IMR-90 (cell line): ENCODE measurements at regions not wholly inside any gene's neighbourhood (a gene's known extent, or its start where the extent isn't known, plus 50 kb on each side); places are given as distances from the start of the nearest gene placed in this dataset.

Source experiments
- CEBPB ChIP-seq: IDR thresholded peaks from 2 replicates; pipeline ENCODE4 v1.6.1; 2012; ENCODE audit warnings: low read depth, low read length, improper control_type of control experiment
- CHD1 ChIP-seq: IDR thresholded peaks from 2 replicates; pipeline ENCODE4 v1.6.1; 2012; ENCODE audit warnings: low read depth, low read length, improper control_type of control experiment
- MAFK ChIP-seq: IDR thresholded peaks from 2 replicates; pipeline ENCODE4 v1.6.1; 2012; ENCODE audit warnings: low read depth, low read length, improper control_type of control experiment
- MAZ ChIP-seq: IDR thresholded peaks from 2 replicates; pipeline ENCODE4 v1.6.1; 2012; ENCODE audit warnings: low read depth, mild to moderate bottlenecking, low read length, improper control_type of control experiment, moderate library complexity, borderline replicate concordance
- POLR2A ChIP-seq: IDR thresholded peaks from 2 replicates; pipeline ENCODE4 v1.6.1; 2012; ENCODE audit warnings: mild to moderate bottlenecking, low read depth, low read length
- RAD21 ChIP-seq: IDR thresholded peaks from 2 replicates; pipeline ENCODE4 v1.6.1; 2012; ENCODE audit warnings: low read length, improper control_type of control experiment
- RCOR1 ChIP-seq: IDR thresholded peaks from 2 replicates; pipeline ENCODE4 v1.6.1; 2012; ENCODE audit warnings: mild to moderate bottlenecking, low read length, improper control_type of control experiment; ENCODE audit not compliant: insufficient replicate concordance
- RFX5 ChIP-seq: IDR thresholded peaks from 2 replicates; pipeline ENCODE4 v1.8.0; 2012; ENCODE audit warnings: low read depth, mild to moderate bottlenecking, low read length, moderate library complexity
- SMC3 ChIP-seq: fragments of 150-350 bp; IDR thresholded peaks from 2 replicates; pipeline ENCODE4 v1.6.1; 2016; ENCODE audit warnings: low read depth, mild to moderate bottlenecking, antibody characterized with exemption, low read length, moderate library complexity
- TF ChIP-seq, protein P1 (sequence below): conservative IDR thresholded peaks from 2 replicates; pipeline ENCODE4 v1.5.1; 2012; ENCODE audit warnings: mild to moderate bottlenecking, low read depth, low read length, improper control_type of control experiment
- TF ChIP-seq, protein P2 (sequence below): fragments of 150-350 bp; IDR thresholded peaks from 2 replicates; pipeline ENCODE4 v1.6.1; 2016; ENCODE audit warnings: low read depth, mild to moderate bottlenecking, low read length, moderate library complexity, borderline replicate concordance

DNA sequence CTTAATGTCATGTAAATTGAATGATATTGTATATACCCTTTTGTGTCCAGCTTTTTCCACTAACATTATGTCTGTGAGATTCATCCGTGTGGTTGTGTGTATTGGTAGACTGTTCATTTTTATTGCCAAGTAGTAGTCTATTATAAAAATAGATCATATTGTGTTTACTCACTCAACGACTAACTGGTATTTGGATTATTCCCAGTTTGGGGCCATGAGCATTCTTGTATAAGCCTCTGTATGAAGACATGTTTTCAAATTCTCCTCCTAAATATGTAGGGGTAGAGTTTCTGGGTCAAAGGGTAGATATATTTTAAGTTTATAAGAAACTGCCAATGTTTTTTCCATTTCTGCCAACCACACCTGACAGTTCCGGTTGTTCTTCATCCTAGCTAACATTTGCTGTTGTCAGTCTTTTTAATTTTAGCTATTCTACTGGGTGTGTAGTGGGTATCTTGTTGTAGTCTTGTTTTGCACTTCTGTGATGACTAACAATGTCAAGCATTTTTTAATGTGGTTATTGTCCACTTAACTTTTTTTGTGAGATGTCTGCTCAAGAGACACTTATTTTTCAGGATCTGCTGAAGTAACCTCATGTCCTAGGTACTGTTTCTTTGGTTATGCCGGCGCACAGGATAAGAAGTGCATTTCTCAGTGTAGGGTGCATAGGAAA is 93.2 kb downstream of the DACT1 start:
- 0 out of 2 replicates have a peak, but pooled peaks have one; percentile 30 for TF ChIP-seq POLR2A
- no peak for TF ChIP-seq MAFK
- no peak for TF ChIP-seq CHD1
- TF ChIP-seq RFX5, result no peak
- TF ChIP-seq, protein P1, sequence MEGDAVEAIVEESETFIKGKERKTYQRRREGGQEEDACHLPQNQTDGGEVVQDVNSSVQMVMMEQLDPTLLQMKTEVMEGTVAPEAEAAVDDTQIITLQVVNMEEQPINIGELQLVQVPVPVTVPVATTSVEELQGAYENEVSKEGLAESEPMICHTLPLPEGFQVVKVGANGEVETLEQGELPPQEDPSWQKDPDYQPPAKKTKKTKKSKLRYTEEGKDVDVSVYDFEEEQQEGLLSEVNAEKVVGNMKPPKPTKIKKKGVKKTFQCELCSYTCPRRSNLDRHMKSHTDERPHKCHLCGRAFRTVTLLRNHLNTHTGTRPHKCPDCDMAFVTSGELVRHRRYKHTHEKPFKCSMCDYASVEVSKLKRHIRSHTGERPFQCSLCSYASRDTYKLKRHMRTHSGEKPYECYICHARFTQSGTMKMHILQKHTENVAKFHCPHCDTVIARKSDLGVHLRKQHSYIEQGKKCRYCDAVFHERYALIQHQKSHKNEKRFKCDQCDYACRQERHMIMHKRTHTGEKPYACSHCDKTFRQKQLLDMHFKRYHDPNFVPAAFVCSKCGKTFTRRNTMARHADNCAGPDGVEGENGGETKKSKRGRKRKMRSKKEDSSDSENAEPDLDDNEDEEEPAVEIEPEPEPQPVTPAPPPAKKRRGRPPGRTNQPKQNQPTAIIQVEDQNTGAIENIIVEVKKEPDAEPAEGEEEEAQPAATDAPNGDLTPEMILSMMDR, result no peak
- no peak for TF ChIP-seq RAD21
- TF ChIP-seq MAZ, result no peak
- TF ChIP-seq SMC3, result no peak
- no peak for TF ChIP-seq RCOR1
- no peak for TF ChIP-seq CEBPB
- TF ChIP-seq, protein P2, sequence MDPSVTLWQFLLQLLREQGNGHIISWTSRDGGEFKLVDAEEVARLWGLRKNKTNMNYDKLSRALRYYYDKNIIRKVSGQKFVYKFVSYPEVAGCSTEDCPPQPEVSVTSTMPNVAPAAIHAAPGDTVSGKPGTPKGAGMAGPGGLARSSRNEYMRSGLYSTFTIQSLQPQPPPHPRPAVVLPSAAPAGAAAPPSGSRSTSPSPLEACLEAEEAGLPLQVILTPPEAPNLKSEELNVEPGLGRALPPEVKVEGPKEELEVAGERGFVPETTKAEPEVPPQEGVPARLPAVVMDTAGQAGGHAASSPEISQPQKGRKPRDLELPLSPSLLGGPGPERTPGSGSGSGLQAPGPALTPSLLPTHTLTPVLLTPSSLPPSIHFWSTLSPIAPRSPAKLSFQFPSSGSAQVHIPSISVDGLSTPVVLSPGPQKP, result no peak
